NCI-H1048 (cell line): ENCODE measurements at regions not wholly inside any gene's neighbourhood (a gene's known extent, or its start where the extent isn't known, plus 50 kb on each side); places are given as distances from the start of the nearest gene placed in this dataset.
"Not testable (repeated sequence)": the region's sequence is repeated elsewhere in the genome, so short reads cannot be mapped to it uniquely, and the experiment has no call there.

Source experiments
- DNase-seq: peaks from one replicate; lab custom pipeline; 2025; lab: John Stamatoyannopoulos, UW

- no peak for DNase-seq
Observed at GRCh38 chr1:193408782-193409293, 222.4 kb upstream of the B3GALT2 start.

DNA sequence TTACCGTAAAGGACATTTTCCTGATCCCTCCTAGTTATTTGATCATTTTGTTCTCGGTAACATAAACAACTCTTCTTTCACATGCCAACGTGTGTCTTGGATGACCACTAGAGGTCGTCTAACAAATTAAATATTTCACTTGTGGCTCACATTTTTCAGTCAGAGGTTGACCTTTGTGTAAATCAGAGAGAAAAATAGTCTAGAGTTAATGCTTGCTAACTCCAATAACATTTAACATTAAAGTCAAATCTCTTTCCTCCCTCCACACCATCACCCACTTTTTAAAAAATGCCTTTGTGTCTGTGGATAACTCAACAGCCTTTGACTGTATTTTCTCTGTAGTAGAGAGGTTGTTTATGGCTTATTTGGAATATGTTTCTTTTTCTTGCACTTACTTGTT is 220.5 kb upstream of the B3GALT2 start:
- peak; percentile 39 for DNase-seq

GRCh38 chr1:193404236-193404635 is 217.8 kb upstream of the B3GALT2 start:
- DNase-seq = peak; percentile 61

GRCh38 chr1:193402977-193403376 is 216.6 kb upstream of the B3GALT2 start:
- DNase-seq = no peak

DNA sequence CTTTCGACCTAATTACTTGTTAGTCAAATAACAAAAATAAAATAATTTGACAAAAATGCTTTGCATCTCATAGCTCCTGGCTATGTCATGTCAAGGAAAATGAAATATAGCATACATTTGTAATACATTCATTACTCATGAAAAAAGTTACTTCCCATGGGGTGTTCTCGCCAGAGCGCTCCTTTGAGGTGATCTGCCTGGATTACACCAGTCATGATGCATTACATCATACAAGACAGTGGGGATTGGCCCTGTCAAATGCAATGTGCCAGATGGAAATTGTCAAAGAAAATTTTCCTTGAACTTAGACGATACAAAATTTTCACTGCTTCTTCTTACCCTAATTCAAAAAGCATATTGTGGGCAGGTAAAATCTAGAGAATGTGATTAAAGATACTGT is 215.6 kb upstream of the B3GALT2 start:
- no peak for DNase-seq

DNA sequence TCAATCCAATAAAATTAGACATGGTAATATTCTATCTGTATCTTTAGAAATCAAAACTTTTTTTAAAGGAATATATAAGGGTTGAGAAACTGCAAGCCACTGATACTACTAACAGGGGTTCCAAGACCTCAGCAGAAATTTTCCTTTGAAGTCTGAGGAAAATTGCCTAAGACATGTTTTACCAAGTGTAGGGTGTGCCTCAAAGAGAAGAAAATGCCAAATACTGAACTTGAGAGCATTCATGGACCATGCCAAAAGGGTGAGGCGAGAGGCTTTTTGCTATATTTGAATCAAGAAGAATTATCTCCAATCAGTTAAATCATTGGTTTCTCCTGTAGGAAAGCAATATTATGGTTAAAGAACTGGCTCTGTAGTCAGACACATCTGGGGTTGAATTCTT is 207.9 kb upstream of the B3GALT2 start:
- no peak for DNase-seq

DNA sequence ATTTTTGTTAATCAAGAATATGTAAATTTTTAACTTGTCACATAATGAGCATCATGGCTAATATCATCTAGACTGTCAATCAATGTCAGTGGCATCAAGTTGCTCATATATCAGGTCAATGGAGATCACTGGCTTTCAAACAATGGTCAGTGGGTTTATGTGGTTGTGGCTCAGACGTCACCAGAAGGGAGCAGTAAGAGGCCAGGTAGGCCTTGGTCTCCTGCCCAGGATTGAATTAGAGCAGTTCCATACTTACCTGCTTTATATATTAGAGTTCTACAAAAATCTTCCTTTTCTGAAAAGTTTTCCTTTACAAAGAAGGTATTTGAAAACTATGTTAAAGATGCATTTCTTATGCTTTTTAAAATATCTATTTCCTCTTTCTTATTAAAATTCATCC is 206.3 kb upstream of the B3GALT2 start:
- DNase-seq = no peak

- no peak for DNase-seq
Observed at GRCh38 chr1:193388683-193389082, 202.3 kb upstream of the B3GALT2 start.

DNA sequence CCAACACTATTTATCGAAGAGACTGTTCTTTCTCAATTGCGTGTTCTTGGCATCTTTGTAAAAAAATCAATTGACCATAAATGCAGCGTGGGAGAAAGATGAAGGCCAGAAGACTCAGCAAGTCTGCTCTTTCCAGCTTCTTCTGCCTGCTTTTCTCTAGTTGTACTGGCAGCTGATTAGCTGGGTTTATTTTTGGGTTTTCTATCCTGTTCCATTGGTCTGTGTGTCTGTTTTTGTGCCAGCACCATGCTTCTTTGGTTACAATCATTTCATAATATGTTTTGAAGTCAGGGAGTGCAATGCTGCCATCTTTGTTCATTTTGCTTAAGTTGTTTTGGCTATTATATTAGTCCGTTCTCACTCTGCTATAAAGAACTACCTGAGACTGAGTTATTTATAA is 201.8 kb upstream of the B3GALT2 start:
- DNase-seq = no peak

DNA sequence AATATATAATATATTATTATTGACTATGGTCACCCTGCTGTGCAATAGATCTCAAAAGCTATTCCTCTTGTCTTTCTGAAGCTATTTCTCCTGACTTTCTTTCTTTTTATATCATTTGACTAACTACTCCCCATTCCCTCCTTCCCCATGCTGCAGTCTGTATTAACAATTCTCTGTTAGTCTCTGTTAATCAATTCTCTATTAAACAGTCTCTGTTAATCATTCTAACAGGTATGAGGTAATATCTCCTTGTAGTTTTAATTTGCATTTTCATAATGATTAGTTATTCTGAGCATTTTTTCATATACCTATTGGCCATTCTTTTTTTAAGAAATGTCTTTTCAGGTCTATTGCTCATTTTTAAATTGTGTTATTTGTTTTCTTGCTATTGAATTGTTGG is 201.0 kb upstream of the B3GALT2 start:
- no peak for DNase-seq

DNA sequence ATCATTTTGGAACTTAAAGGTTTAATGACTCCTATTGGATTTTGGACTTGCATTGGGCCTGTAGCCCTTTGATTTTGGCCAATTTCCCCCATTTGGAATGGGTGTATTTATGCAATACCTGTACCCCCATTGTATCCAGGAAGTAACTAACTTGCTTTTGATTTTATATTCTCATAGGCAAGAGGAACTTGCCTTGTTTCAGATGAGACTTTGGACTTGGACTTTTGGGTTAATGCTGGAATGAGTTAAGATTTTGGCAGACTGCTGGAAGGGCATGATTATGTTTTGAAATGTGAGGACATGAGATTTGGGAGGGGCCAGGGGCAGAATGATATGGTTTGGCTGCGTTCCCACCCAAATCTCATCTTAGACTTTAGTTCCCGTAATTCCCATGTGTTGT is 192.0 kb upstream of the B3GALT2 start:
- DNase-seq = not testable (repeated sequence)

- no peak for DNase-seq
Observed at GRCh38 chr1:193377472-193377871, 191.1 kb upstream of the B3GALT2 start.

- DNase-seq = no peak
Observed at GRCh38 chr1:193372553-193372952, 186.1 kb upstream of the B3GALT2 start.

- no peak for DNase-seq
Observed at GRCh38 chr1:193368302-193368701, 181.9 kb upstream of the B3GALT2 start.

DNA sequence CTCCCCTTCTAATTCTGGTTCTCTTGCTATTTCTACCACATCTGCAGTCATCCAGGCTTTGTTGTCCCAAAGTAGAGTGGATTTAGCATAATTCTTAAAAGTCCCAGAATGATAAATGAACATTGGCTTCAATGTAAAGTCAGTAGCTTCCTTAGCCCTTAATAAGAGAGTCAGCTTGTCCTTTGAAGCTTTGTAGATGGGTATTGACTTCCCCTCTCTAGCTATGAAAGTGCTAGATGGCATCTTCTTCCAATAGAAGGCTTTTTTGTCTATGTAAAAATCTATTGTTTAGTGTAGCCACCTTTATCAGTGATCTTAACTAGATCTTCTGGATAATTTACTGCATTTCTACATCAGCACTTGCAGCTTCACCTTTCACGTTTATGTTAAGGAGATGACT is 181.4 kb upstream of the B3GALT2 start:
- no peak for DNase-seq

DNA sequence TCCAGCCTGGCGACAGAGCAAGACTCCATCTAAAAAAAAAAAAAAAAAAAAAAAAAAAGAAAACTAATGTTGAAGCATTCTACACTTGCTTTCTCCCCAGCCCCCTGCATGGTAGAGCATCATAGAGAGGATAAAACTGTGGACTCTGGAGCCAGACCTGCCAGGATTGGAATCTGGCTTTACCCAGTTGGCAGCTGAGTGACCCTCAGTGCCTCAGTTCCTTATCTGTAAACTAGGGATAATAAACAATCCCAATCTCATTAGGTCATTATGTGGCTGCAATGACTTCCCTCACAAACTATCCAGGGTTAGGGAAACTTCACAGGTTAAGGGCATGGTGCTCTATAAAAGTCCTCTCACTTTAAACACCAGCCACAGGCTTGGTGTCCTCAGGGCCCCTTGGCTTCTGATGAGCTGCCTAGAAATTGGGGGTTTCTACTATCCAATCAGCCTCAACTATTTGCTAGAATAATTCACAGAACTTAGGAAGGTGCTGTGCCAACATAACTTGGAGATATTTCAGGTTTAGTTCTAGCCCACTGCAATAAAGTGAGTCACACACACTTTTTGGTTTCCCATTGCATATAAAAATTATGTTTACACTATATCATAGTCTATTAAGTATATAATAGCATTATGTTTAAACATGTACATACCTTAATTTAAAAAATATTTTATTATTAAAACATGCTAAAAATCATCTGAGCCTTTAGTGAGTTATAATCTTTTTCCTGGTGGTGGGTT is 180.5 kb upstream of the B3GALT2 start:
- DNase-seq = no peak

- DNase-seq = no peak
Observed at GRCh38 chr1:193365966-193366365, 179.6 kb upstream of the B3GALT2 start.

DNA sequence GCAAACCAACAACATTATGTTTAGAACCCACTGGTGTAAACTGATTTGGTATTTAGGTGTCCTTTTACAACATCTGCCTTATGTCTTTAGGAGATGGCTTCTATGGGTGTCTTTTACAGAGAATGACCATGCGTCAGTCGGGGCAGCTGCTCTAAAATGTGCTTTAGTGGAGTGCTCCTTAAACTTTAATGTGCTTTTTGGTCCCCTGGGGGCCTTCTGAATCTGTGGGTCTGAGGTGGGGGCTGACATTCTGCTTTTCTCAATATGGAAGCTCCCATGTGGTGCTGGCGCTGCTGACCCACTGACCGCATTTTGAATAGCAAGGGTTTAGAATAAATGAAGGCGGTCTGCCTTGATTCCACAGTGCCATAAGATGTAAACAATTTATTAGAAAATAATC is 173.2 kb upstream of the B3GALT2 start:
- no peak for DNase-seq

DNA sequence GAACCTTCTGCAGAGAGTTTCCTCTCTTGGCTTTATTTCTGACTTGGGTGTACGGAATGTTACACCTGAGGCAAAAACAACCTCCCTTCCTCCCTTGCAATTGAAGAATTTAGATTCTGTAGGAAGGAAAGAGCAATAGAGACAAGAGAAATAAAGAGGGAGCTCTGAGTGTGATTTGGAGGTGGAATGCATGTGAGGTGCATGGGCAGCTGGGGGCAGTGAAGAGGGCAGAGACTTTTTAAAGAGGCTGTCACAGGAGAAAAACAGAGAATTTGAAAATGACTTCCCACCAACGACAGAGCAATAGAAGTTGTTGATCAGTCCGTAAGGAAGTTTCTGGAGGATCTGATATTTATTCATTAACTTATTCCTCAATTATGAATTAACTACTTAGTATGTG is 172.0 kb upstream of the B3GALT2 start:
- no peak for DNase-seq

DNA sequence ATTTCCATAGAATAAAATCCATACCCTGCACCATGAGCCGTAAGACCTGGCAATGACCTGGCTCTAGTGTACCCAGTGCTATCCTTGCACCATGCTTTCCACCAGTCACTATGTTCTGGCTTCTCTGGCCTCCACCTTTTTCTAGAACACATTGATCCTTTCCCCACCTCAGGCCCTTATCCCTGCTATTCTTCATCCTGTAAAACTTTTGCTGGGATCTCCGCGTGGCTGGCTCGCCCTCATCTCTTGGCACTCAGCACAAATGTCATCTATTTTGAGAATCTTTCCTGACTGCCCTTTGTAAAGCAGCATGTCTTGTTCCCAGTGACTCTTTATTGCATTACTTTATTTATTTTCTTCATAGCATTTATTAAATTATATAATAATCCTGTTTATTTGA is 169.8 kb upstream of the B3GALT2 start:
- DNase-seq = no peak

GRCh38 chr1:193355626-193356025 is 169.2 kb upstream of the B3GALT2 start:
- no peak for DNase-seq

DNA sequence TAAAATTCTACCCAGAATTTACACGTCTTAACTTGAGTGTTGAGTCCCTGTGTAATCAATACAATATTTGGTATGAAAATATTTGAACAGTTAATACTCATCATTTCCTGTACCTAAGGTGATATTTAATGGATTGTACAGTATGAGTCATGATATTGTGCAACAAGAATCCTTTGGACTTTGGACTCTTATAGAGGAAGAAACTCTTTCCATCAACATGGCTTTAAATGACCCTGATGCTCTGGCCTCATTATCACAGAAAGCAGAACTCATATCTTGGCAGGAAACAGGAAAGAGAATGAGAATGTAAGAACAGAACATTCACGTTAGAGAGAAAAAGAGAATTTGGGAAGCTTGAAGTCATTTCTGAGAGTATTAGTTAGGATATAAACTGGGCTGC is 168.8 kb upstream of the B3GALT2 start:
- no peak for DNase-seq

GRCh38 chr1:193348769-193349535 is 162.5 kb upstream of the B3GALT2 start:
- DNase-seq = no peak
